SK-N-SH (cell line): ENCODE measurements at regions not wholly inside any gene's neighbourhood (a gene's known extent, or its start where the extent isn't known, plus 50 kb on each side); places are given as distances from the start of the nearest gene placed in this dataset.

Source experiments
- EP300 ChIP-seq, 2 experiments: IDR thresholded peaks; 2 replicates each; pipeline versions ENCODE4 v1.4.0 to v1.6.1; 2012; ENCODE audit warnings: borderline replicate concordance in 1 of 2, low read depth in 1 of 2, low read length in 1 of 2
- MXI1 ChIP-seq: IDR thresholded peaks from 2 replicates; pipeline ENCODE4 v1.6.1; 2012; ENCODE audit warnings: mild to moderate bottlenecking, low read depth, low read length, improper control_type of control experiment
- NFIC ChIP-seq: IDR thresholded peaks from 2 replicates; pipeline ENCODE4 v1.4.0; 2012; ENCODE audit warnings: borderline replicate concordance
- SMC3 ChIP-seq: IDR thresholded peaks from 2 replicates; pipeline ENCODE4 v1.6.1; 2012; ENCODE audit warnings: low read depth, low read length, improper control_type of control experiment
- YY1 ChIP-seq: IDR thresholded peaks from 2 replicates; pipeline ENCODE4 v1.4.0; 2012; ENCODE audit warnings: low read depth, mild to moderate bottlenecking
- TF ChIP-seq, protein P1 (sequence below): fragments of 200-600 bp; sonication (generic); IDR thresholded peaks from 2 replicates; pipeline ENCODE4 v1.6.1; 2017; ENCODE audit warnings: antibody characterized with exemption, mild to moderate bottlenecking, moderate library complexity
- TF ChIP-seq, protein P2 (sequence below): fragments of 150-350 bp; IDR thresholded peaks from 2 replicates; pipeline ENCODE4 v1.6.1; 2017; ENCODE audit warnings: antibody characterized with exemption, low read length, low read depth, borderline replicate concordance

DNA sequence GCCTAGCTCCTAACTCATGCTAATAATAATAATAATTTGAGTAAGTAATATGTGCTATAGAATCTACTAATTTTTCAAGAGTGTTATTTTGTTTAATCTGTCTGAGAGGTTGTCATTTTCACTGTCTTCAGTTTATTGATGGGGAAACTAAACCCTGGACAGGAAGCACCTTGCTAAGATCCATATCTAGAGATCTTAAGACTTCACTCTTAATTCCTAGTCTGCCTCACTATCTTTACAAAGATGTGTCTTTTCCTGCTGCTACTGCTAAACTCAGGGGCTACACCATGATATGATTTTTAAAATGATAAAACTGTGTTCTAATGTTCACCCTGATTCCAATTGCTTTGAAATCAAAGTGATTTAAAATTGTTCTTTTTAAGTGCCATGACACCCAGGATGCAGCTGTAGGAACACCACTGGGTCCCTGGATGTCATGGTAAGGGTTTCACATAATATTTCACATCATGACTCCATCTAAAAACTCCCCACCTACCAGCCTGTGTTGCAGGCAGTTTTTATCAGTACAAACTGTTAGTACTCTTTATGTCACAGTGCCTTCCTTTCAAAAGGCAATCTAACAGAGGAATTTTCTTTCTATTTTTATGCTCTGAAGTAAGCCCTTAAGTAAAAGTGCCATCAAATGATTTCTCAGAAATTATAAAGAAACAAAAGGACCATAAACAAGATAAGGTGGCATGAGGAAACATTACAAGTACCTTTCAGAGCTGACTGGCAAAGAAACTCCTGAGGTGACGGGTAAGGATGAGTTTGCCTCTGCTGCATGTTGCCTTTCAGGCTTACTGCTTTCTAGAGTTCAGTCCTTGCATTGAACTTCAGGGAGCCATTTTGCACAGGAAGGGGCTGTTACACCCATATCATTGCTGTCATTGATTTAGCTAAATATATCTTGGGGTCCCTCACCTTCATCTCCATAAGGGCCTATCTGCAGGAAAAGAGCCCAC, 160.1 kb upstream of the SATB1 start:
- TF ChIP-seq MXI1 (no peak), SMC3 (no peak), EP300 (IDR thresholded peaks at IDR 0.05; ENCODE audit: borderline replicate concordance in 1 of 2, low read depth in 1 of 2, low read length in 1 of 2) (no peak), YY1 (no peak), NFIC (no peak)
- TF ChIP-seq, protein P1, sequence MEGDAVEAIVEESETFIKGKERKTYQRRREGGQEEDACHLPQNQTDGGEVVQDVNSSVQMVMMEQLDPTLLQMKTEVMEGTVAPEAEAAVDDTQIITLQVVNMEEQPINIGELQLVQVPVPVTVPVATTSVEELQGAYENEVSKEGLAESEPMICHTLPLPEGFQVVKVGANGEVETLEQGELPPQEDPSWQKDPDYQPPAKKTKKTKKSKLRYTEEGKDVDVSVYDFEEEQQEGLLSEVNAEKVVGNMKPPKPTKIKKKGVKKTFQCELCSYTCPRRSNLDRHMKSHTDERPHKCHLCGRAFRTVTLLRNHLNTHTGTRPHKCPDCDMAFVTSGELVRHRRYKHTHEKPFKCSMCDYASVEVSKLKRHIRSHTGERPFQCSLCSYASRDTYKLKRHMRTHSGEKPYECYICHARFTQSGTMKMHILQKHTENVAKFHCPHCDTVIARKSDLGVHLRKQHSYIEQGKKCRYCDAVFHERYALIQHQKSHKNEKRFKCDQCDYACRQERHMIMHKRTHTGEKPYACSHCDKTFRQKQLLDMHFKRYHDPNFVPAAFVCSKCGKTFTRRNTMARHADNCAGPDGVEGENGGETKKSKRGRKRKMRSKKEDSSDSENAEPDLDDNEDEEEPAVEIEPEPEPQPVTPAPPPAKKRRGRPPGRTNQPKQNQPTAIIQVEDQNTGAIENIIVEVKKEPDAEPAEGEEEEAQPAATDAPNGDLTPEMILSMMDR, result no peak
- TF ChIP-seq, protein P2, sequence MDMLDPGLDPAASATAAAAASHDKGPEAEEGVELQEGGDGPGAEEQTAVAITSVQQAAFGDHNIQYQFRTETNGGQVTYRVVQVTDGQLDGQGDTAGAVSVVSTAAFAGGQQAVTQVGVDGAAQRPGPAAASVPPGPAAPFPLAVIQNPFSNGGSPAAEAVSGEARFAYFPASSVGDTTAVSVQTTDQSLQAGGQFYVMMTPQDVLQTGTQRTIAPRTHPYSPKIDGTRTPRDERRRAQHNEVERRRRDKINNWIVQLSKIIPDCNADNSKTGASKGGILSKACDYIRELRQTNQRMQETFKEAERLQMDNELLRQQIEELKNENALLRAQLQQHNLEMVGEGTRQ, result no peak
